ENCODE measurements at regions not wholly inside any gene's neighbourhood (a gene's known extent, or its start where the extent isn't known, plus 50 kb on each side); places are given as distances from the start of the nearest gene placed in this dataset.
"Not testable (repeated sequence)": the region's sequence is repeated elsewhere in the genome, so short reads cannot be mapped to it uniquely, and the experiment has no call there.

DNA sequence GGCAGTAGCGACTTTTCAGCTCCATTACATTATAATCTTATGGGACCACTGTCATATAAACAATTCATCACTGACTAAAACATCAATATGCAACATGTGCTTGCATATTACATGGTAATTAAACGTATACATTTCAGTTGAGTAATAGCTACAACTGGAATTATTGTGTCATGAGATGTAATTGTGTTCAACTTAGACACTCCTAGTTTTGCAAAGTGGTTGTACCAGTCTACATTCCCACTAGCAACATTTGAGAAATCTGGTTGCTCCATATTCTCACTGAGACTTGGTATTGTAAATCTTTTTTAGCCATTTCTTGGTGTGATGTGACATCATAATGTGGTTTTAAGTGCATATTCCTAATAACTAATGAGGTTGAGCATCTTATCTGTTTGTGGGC lies 90.0 kb downstream of the CAPZA3 start:
- H3K27me3 ChIP-seq = no peaks in the 10 kb centered on the region
- no peak for DNase-seq
- no peaks in the 10 kb centered on the region for H3K4me1 ChIP-seq
- no peaks in the 10 kb centered on the region for H3K36me3 ChIP-seq
- H3K4me3 ChIP-seq = no peak overlapping the region
- H3K9me3 ChIP-seq (replicated peaks) = no peaks in the 10 kb centered on the region
- no peak overlapping the region for H3K27ac ChIP-seq

GRCh38 chr12:18828483-18828882 lies 90.6 kb downstream of the CAPZA3 start:
- Histone ChIP-seq H3K27me3 (no peaks in the 10 kb centered on the region), H3K9me3 (replicated peaks) (no peaks in the 10 kb centered on the region), H3K27ac (no peak overlapping the region), H3K36me3 (no peaks in the 10 kb centered on the region), H3K4me1 (no peaks in the 10 kb centered on the region), H3K4me3 (no peak overlapping the region)
- no peak for DNase-seq

DNA sequence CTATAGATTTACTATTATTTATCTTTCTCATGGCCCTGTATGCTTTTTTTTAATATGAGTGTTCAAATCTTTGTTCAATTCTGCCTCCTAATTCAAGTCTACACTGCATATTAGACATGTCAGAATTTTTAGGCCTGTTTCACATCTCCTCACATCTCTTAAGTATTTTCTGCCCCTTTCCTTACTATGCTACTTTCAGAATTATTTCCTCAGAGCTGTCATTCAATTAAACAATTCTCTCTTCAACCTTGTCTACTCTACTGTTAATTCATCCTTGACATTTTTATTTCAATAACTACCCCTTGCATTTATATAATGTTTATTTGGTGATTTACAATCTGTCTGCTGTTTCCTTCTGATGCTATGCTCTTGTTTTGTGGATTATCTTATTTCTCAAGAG lies 91.1 kb downstream of the CAPZA3 start:
- Histone ChIP-seq H3K27ac (no peak overlapping the region), H3K4me3 (no peak overlapping the region), H3K36me3 (no peaks in the 10 kb centered on the region), H3K27me3 (no peaks in the 10 kb centered on the region), H3K4me1 (no peaks in the 10 kb centered on the region), H3K9me3 (replicated peaks) (no peaks in the 10 kb centered on the region)
- DNase-seq = no peak

DNA sequence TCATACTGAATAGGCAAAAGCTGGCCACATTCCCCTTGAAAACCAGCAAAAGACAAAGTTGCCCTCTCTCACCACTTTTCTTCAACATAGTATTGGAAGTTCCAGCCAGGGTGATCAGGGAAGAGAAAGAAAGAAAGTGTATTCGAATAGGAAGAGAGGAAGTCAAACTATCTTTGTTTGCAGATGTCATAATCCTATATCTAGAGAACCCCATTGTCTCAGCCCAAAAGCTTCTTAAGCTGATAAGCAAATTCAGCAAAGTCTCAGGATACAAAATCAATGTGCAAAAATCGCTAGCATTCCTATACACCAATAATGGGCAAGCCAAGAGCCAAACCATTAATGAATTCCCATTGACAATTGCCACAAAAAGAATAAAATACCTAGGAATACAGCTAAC lies 95.0 kb downstream of the CAPZA3 start:
- not testable (repeated sequence) for H3K4me3 ChIP-seq; DNase-seq; H3K27me3 ChIP-seq; H3K36me3 ChIP-seq; H3K9me3 ChIP-seq (replicated peaks); H3K4me1 ChIP-seq; H3K27ac ChIP-seq

DNA sequence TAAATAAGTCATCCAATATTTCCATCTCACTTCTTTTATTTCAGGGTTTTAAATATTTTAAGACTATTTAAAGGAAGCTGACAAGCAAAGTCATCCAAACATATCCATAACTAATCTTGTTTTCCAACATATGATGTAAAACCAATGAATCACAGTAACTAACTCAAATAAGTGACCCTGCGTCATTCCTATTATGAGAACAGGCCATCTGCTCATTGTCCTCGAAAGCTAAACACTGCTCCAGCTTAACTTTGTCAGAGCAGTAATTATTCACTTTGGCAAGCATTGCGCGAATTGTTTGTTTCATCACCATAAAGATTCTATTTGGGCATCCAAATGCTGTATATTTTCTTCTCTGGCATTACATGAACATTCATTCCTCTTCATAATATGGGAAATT lies 99.1 kb downstream of the CAPZA3 start:
- Histone ChIP-seq H3K36me3 (no peaks in the 10 kb centered on the region), H3K4me3 (no peak overlapping the region), H3K9me3 (replicated peaks) (no peaks in the 10 kb centered on the region), H3K27me3 (no peaks in the 10 kb centered on the region), H3K27ac (no peak overlapping the region), H3K4me1 (no peaks in the 10 kb centered on the region)
- no peak for DNase-seq

DNA sequence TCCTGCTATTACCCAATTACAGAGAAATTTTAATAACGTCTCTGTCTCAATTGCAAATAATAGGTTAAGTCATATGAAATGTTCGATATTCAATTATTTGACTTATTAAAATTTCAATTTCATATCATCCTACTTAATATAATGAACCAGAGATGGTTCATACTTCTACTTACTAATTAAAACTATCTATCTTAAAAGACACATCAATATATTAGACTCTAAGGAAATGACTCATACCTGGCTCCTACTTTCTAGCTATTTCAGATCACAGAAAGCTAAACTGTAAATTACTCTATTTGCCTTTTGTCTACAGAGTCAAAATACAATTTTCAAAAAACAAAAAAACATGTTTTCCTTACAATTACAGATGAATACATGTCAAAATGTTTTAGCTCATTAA lies 99.6 kb downstream of the CAPZA3 start:
- H3K9me3 ChIP-seq (replicated peaks) = no peaks in the 10 kb centered on the region
- H3K27me3 ChIP-seq = no peaks in the 10 kb centered on the region
- H3K36me3 ChIP-seq = no peaks in the 10 kb centered on the region

GRCh38 chr12:18840997-18841396 lies 103.1 kb downstream of the CAPZA3 start:
- DNase-seq; H3K36me3 ChIP-seq; H3K27me3 ChIP-seq; H3K4me3 ChIP-seq; H3K27ac ChIP-seq; H3K9me3 ChIP-seq (replicated peaks); H3K4me1 ChIP-seq: not testable (repeated sequence)

More for the DNA sequence above, 99.6 kb downstream of the CAPZA3 start:
- Histone ChIP-seq H3K4me1 (no peaks in the 10 kb centered on the region), H3K4me3 (no peak overlapping the region), H3K27ac (no peak overlapping the region)
- no peak for DNase-seq

DNA sequence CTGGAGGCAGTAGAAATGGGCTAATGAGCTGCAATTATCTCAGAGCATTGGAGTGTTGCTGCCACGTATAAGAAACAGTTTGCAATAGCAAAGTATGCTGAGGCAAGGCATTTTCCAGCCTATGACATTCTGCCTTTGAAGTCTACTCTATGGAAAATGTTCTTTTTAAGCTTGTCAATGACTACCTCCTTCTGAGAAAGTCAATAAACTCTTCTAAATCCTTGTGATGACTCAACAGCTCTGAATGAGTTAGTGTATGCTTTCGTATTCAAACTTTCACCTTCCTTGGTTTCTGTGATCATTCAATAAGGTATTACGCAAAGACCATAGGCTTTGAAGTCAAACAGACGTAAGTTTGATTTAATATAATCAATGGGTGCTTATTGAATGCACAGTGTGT lies 111.2 kb downstream of the CAPZA3 start:
- no peaks in the 10 kb centered on the region for H3K9me3 ChIP-seq (replicated peaks)
- H3K27me3 ChIP-seq = no peaks in the 10 kb centered on the region

GRCh38 chr12:18849761-18850160 lies 111.8 kb downstream of the CAPZA3 start:
- no peaks in the 10 kb centered on the region for H3K36me3 ChIP-seq
- no peaks in the 10 kb centered on the region for H3K9me3 ChIP-seq (replicated peaks)
- H3K27me3 ChIP-seq = no peaks in the 10 kb centered on the region
- no peaks in the 10 kb centered on the region for H3K4me1 ChIP-seq
- DNase-seq = no peak
- H3K27ac ChIP-seq = no peak overlapping the region
- H3K4me3 ChIP-seq = no peak overlapping the region

More for the DNA sequence above, 111.2 kb downstream of the CAPZA3 start:
- Histone ChIP-seq H3K4me3 (no peak overlapping the region), H3K27ac (no peak overlapping the region), H3K36me3 (no peaks in the 10 kb centered on the region), H3K4me1 (no peaks in the 10 kb centered on the region)
- no peak for DNase-seq

DNA sequence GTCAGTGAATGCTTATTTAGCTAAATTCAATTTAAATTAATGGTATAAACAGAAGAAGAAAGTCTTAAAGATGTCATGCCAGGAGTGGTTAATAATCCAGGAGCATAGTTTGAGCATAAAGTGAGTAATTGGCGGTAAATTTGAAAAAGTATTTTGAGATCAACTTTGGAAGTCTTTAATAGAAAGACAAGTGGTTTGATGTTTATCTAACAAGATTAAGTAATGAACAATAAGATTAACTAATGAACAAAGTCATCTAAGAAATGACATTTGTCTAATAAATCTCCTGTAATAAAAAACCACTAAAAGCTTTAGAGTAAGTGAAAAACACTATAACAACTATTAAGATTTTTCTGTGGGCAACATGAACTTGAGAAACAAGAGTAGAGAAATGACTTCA lies 112.8 kb downstream of the CAPZA3 start:
- DNase-seq = no peak
- Histone ChIP-seq H3K36me3 (no peaks in the 10 kb centered on the region), H3K4me3 (no peak overlapping the region), H3K9me3 (replicated peaks) (no peaks in the 10 kb centered on the region), H3K4me1 (no peaks in the 10 kb centered on the region), H3K27me3 (no peaks in the 10 kb centered on the region), H3K27ac (no peak overlapping the region)

GRCh38 chr12:18851271-18851670 lies 113.4 kb downstream of the CAPZA3 start:
- Histone ChIP-seq H3K4me1 (no peaks in the 10 kb centered on the region), H3K27me3 (no peaks in the 10 kb centered on the region), H3K27ac (no peak overlapping the region), H3K9me3 (replicated peaks) (no peaks in the 10 kb centered on the region), H3K4me3 (no peak overlapping the region), H3K36me3 (no peaks in the 10 kb centered on the region)
- DNase-seq = no peak

- Histone ChIP-seq H3K9me3 (replicated peaks) (no peaks in the 10 kb centered on the region), H3K27me3 (no peaks in the 10 kb centered on the region), H3K4me1 (no peaks in the 10 kb centered on the region), H3K27ac (no peak overlapping the region), H3K36me3 (no peaks in the 10 kb centered on the region), H3K4me3 (no peak overlapping the region)
- DNase-seq = no peak
These were observed 115.8 kb downstream of the CAPZA3 start for GRCh38 chr12:18853570-18854366.

DNA sequence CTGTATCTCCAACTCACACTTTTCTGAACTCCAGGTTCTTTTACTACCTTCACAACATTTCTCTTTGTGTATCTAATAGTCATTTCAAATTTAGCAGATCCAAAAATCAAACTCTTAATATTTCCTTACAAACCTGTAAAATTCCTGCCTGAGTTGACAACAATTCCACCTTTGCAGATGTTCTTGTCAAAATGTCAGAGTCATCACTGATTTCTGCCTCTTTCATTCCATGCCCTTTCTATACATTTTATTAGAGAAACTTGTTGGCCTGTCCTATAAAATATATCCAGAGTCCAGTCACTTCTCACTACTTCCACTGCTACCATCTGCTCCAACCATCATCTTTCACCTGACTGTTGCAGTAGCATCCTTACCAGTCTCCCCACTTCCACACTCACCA lies 119.7 kb downstream of the CAPZA3 start:
- Histone ChIP-seq H3K4me3 (no peak overlapping the region), H3K4me1 (no peaks in the 10 kb centered on the region), H3K9me3 (replicated peaks) (0 out of 2 replicates have a peak, but pooled peaks cover 4% of the 10 kb centered on the region), H3K27me3 (no peaks in the 10 kb centered on the region), H3K27ac (no peak overlapping the region), H3K36me3 (no peaks in the 10 kb centered on the region)
- DNase-seq = no peak

- Histone ChIP-seq H3K27me3 (no peaks in the 10 kb centered on the region), H3K4me3 (no peak overlapping the region), H3K27ac (no peak overlapping the region), H3K9me3 (replicated peaks) (0 out of 2 replicates have a peak, but pooled peaks cover 4% of the 10 kb centered on the region), H3K36me3 (no peaks in the 10 kb centered on the region), H3K4me1 (no peaks in the 10 kb centered on the region)
- DNase-seq = no peak
These were observed 121.5 kb downstream of the CAPZA3 start for GRCh38 chr12:18859400-18859799.

DNA sequence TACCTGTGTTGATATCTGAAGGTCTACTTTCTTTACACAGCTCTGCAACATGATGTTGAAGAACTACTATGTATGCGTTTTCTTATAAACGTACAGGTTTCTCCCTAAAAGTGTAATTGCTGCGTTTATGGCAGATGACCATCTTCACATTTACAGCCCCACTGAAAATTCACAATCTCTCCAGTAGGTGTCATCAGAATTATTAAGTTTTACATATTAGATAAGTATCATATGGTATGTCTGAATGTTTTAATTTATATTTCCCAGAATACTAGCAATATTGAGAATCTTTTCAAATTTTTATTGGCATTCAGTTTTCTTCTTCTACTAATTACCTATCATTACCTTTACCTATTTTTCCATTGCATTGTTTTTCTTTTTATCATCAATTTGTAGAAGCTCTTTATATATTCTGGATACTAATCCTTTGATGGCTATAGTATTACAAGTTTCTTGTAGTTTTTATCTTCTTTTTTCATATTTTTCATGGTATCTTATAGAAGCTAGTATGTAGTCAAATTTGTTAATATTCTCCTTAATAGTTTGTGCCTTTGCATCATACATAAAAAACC lies 123.5 kb downstream of the CAPZA3 start:
- Histone ChIP-seq H3K9me3 (replicated peaks) (0 out of 2 replicates have a peak, but pooled peaks cover 4% of the 10 kb centered on the region), H3K4me3 (no peak overlapping the region), H3K27me3 (no peaks in the 10 kb centered on the region), H3K36me3 (no peaks in the 10 kb centered on the region), H3K27ac (no peak overlapping the region), H3K4me1 (no peaks in the 10 kb centered on the region)
- DNase-seq = peak in 1 of 2 experiments; percentile 46
